T-helper 2 cell treated with Interferon-gamma antibody and Interleukin-4, amounts not matched to agents 5 μg/mL and 100 μg/mL, for 36 hours (primary cell): ENCODE measurements at regions not wholly inside any gene's neighbourhood (a gene's known extent, or its start where the extent isn't known, plus 50 kb on each side); places are given as distances from the start of the nearest gene placed in this dataset.

Experiments used
- DNase-seq: peaks from one replicate; pipeline ENCODE4 v3.0.0; 2021; ENCODE audit warnings: low spot score
- H3K27ac Mint-ChIP-seq: one replicate; pipeline ENCODE4 v1.8.0; 2021; ENCODE audit warnings: mild to moderate bottlenecking, mixed read lengths
- H3K27me3 Mint-ChIP-seq: one replicate; pipeline ENCODE4 v1.8.0; 2021; ENCODE audit warnings: low read depth, mixed read lengths
- H3K36me3 Mint-ChIP-seq: one replicate; pipeline ENCODE4 v1.8.0; 2021; ENCODE audit warnings: low read depth, mixed read lengths
- H3K4me1 Mint-ChIP-seq: one replicate; pipeline ENCODE4 v1.8.0; 2021; ENCODE audit warnings: low read depth, mixed read lengths
- H3K4me3 Mint-ChIP-seq: one replicate; pipeline ENCODE4 v1.8.0; 2022; ENCODE audit warnings: mild to moderate bottlenecking, moderate library complexity, mixed read lengths
- H3K9me3 Mint-ChIP-seq: one replicate; pipeline ENCODE4 v1.8.0; 2021; ENCODE audit warnings: mixed read lengths

GRCh38 chr4:157607996-157608395, 387.5 kb downstream of the GRIA2 start:
- Mint-ChIP-seq H3K4me3 (no peak overlapping the region), H3K9me3 (no peaks in the 10 kb centered on the region), H3K27me3 (no peaks in the 10 kb centered on the region), H3K4me1 (no peaks in the 10 kb centered on the region), H3K36me3 (no peaks in the 10 kb centered on the region), H3K27ac (no peak overlapping the region)
- DNase-seq: no peak

DNA sequence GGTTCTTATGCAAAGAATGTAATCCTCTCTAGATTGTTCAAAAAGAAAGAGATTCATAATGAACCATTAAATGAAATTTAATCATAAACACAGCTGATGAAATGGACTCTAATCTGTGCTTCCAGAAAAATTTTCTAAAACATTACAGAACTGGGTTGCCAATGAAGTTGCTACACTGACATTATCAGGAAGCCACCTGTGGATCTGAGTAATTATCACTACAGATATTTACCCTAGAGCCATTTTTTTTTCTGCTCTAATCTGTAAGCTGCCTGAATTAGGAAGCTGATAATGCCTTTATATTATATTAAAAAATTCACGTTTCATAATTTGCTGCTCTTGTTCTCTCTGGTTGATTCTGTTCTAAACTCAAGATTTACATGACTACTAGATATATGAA, 380.1 kb downstream of the GRIA2 start:
- Mint-ChIP-seq H3K36me3 (no peaks in the 10 kb centered on the region), H3K27me3 (no peaks in the 10 kb centered on the region), H3K9me3 (no peaks in the 10 kb centered on the region), H3K4me3 (no peak overlapping the region), H3K4me1 (no peaks in the 10 kb centered on the region), H3K27ac (no peak overlapping the region)
- no peak for DNase-seq

DNA sequence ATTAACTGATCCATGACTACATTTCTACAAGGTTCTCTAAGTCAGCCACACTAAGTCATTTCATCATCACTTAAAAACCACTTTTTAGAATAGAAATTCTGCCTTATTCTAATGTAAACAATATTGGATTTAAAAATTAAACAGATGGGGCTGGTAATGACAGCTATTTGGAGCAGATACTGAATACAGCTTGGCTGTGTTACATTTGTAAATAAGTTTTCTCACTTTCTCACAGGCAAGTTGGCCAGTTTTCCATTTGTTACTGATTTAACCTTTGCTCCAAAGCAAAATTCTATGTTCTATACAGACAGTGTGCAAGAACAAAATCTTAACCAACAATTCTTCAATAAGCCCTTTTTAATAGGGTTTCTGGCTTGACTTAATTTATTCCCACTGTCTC, 370.7 kb downstream of the GRIA2 start:
- Mint-ChIP-seq H3K27ac (no peak overlapping the region), H3K9me3 (no peaks in the 10 kb centered on the region), H3K4me1 (no peaks in the 10 kb centered on the region), H3K27me3 (no peaks in the 10 kb centered on the region), H3K4me3 (no peak overlapping the region), H3K36me3 (no peaks in the 10 kb centered on the region)
- no peak for DNase-seq

- Mint-ChIP-seq H3K4me1 (no peaks in the 10 kb centered on the region), H3K36me3 (no peaks in the 10 kb centered on the region), H3K27ac (no peak overlapping the region), H3K27me3 (no peaks in the 10 kb centered on the region), H3K9me3 (no peaks in the 10 kb centered on the region), H3K4me3 (no peak overlapping the region)
- no peak for DNase-seq
These were observed 370.2 kb downstream of the GRIA2 start for GRCh38 chr4:157590679-157591078.

DNA sequence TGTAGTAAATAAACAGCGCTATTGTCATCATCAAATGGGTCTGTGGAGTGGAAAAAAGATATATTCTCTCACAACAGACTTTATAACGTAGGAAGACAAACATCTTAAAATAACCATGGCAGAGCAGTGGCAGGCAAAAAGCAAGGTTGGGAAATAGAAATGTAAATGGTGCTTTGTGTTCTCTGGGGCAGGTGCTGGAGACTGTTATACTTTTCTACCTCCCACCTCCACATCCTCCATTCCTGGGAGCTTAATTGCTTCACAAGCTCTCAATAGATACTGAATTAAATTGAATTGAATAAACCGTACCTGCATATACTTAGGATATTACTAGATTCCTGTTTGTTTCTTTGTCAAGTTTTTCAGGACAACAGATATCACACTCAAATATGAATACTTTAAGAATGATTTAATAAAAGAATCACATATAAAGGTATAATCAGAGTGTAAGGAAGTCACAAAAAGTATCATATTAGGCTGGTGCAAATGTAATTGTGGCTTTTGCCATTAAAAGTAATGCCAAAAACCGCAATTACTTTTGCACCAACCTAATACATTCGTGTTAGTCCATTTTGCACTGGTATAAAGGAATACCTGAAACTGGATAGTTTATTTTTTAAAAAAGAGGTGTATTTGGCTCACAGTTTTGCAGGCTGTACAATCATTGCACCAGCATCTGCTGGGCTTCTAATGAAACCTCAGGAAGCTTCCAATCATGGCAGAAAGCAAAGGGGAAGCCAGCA, 367.3 kb downstream of the GRIA2 start:
- no peaks in the 10 kb centered on the region for H3K9me3 Mint-ChIP-seq
- no peak for DNase-seq
- no peaks in the 10 kb centered on the region for H3K36me3 Mint-ChIP-seq
- H3K27ac Mint-ChIP-seq: no peak overlapping the region
- H3K4me1 Mint-ChIP-seq: no peaks in the 10 kb centered on the region
- H3K4me3 Mint-ChIP-seq: no peak overlapping the region
- no peaks in the 10 kb centered on the region for H3K27me3 Mint-ChIP-seq

DNA sequence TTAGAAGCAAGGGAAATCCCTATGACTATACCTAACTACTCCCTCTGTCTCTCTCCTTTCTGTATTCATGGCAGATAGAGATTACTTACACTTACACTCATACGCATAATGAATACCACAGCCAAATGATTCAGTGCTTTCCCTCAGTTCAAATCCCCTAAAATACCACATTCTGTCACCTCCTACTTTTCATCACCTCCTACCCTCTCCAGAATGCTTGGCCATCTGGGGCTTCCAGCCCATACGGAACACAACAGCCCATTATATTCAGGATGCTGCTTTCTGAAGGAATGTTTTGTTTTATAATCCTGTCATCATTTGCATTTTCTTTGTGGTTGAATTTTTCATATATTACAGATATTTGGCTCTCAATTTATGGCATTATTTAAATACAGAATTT, 361.6 kb downstream of the GRIA2 start:
- H3K9me3 Mint-ChIP-seq: peaks cover 4% of the 10 kb centered on the region
- no peak overlapping the region for H3K27ac Mint-ChIP-seq
- no peaks in the 10 kb centered on the region for H3K4me1 Mint-ChIP-seq
- H3K36me3 Mint-ChIP-seq: no peaks in the 10 kb centered on the region
- no peak overlapping the region for H3K4me3 Mint-ChIP-seq
- H3K27me3 Mint-ChIP-seq: no peaks in the 10 kb centered on the region
- no peak for DNase-seq

GRCh38 chr4:157576671-157577217, 356.2 kb downstream of the GRIA2 start:
- H3K27me3 Mint-ChIP-seq: no peaks in the 10 kb centered on the region
- no peaks in the 10 kb centered on the region for H3K9me3 Mint-ChIP-seq
- no peaks in the 10 kb centered on the region for H3K4me1 Mint-ChIP-seq
- H3K36me3 Mint-ChIP-seq: no peaks in the 10 kb centered on the region
- no peak overlapping the region for H3K4me3 Mint-ChIP-seq
- no peak for DNase-seq
- H3K27ac Mint-ChIP-seq: no peak overlapping the region

DNA sequence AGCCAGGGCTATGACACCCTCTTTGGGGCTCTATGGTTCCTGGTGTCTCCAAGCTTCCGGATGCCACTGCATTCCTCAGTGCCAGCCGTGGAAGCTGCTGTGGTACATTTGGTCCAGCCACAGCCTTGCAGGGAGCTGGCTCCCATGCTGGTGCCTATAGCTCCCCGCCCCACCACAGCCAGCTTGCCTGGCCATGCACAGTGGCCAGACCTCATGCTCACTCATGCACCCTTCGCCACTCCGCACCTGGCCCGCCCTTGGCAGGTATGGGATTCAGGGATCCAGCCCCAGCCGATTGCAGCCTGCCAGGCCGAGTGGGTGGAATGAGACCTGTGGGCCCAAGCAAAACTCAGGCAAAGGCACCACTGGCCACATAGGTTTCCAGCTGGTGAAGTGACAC, 354.8 kb downstream of the GRIA2 start:
- Mint-ChIP-seq H3K27ac (no peak overlapping the region), H3K9me3 (no peaks in the 10 kb centered on the region), H3K4me1 (no peaks in the 10 kb centered on the region), H3K27me3 (no peaks in the 10 kb centered on the region), H3K4me3 (no peak overlapping the region), H3K36me3 (no peaks in the 10 kb centered on the region)
- no peak for DNase-seq

- Mint-ChIP-seq H3K27ac (no peak overlapping the region), H3K9me3 (no peaks in the 10 kb centered on the region), H3K27me3 (no peaks in the 10 kb centered on the region), H3K36me3 (no peaks in the 10 kb centered on the region), H3K4me3 (no peak overlapping the region), H3K4me1 (no peaks in the 10 kb centered on the region)
- no peak for DNase-seq
These were observed 354.1 kb downstream of the GRIA2 start for GRCh38 chr4:157574606-157575005.

GRCh38 chr4:157572951-157573350, 352.4 kb downstream of the GRIA2 start:
- Mint-ChIP-seq H3K9me3 (no peaks in the 10 kb centered on the region), H3K27ac (no peak overlapping the region), H3K4me3 (no peak overlapping the region), H3K36me3 (no peaks in the 10 kb centered on the region), H3K27me3 (no peaks in the 10 kb centered on the region), H3K4me1 (no peaks in the 10 kb centered on the region)
- DNase-seq: no peak

DNA sequence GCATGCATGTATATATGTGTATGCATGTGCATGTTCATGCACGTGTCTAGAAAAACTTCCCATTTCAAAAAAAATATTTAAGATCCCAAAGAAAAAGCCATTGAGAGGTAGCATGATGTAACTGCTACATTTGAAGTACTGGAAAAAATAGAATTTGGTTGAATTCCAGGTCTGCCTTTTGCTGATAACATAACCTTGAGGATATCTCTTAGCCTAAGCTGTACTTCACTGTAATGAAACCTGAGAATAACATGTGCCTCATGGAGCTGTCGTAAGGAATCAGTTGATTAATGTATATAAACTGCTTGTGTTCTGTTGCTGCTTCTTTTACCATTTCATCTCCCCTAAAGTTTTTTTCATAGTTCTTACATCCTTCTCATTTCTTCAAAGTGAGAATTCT, 351.8 kb downstream of the GRIA2 start:
- DNase-seq: no peak
- Mint-ChIP-seq H3K36me3 (no peaks in the 10 kb centered on the region), H3K27me3 (no peaks in the 10 kb centered on the region), H3K4me1 (no peaks in the 10 kb centered on the region), H3K4me3 (no peak overlapping the region), H3K27ac (no peak overlapping the region), H3K9me3 (no peaks in the 10 kb centered on the region)

GRCh38 chr4:157564771-157565170, 344.2 kb downstream of the GRIA2 start:
- no peaks in the 10 kb centered on the region for H3K36me3 Mint-ChIP-seq
- no peaks in the 10 kb centered on the region for H3K27me3 Mint-ChIP-seq
- no peaks in the 10 kb centered on the region for H3K9me3 Mint-ChIP-seq
- H3K27ac Mint-ChIP-seq: no peak overlapping the region
- no peak overlapping the region for H3K4me3 Mint-ChIP-seq
- H3K4me1 Mint-ChIP-seq: no peaks in the 10 kb centered on the region
- DNase-seq: no peak

- Mint-ChIP-seq H3K27ac (no peak overlapping the region), H3K4me1 (no peaks in the 10 kb centered on the region), H3K4me3 (no peak overlapping the region), H3K36me3 (no peaks in the 10 kb centered on the region), H3K9me3 (no peaks in the 10 kb centered on the region), H3K27me3 (no peaks in the 10 kb centered on the region)
- no peak for DNase-seq
These were observed 343.7 kb downstream of the GRIA2 start for GRCh38 chr4:157564218-157564617.

GRCh38 chr4:157558016-157558415, 337.5 kb downstream of the GRIA2 start:
- Mint-ChIP-seq H3K9me3 (peaks cover 6% of the 10 kb centered on the region), H3K27me3 (no peaks in the 10 kb centered on the region), H3K36me3 (no peaks in the 10 kb centered on the region)

GRCh38 chr4:157550028-157550427, 329.5 kb downstream of the GRIA2 start:
- Mint-ChIP-seq H3K4me1 (no peaks in the 10 kb centered on the region), H3K9me3 (peaks cover 6% of the 10 kb centered on the region), H3K27me3 (no peaks in the 10 kb centered on the region), H3K4me3 (no peak overlapping the region), H3K27ac (no peak overlapping the region), H3K36me3 (no peaks in the 10 kb centered on the region)
- DNase-seq: no peak

More at GRCh38 chr4:157558016-157558415, 337.5 kb downstream of the GRIA2 start:
- Mint-ChIP-seq H3K4me3 (no peak overlapping the region), H3K4me1 (no peaks in the 10 kb centered on the region), H3K27ac (no peak overlapping the region)
- no peak for DNase-seq
